SK-N-DZ (cell line): ENCODE measurements at regions not wholly inside any gene's neighbourhood (a gene's known extent, or its start where the extent isn't known, plus 50 kb on each side); places are given as distances from the start of the nearest gene placed in this dataset.

ENCODE experiments used
- DNase-seq: peaks from one replicate; pipeline ENCODE4 v3.0.0-alpha.2; 2015; ENCODE audit warnings: low spot score

GRCh38 chr12:89257340-89257739, 95.0 kb downstream of the DUSP6 start:
- no peak for DNase-seq

DNA sequence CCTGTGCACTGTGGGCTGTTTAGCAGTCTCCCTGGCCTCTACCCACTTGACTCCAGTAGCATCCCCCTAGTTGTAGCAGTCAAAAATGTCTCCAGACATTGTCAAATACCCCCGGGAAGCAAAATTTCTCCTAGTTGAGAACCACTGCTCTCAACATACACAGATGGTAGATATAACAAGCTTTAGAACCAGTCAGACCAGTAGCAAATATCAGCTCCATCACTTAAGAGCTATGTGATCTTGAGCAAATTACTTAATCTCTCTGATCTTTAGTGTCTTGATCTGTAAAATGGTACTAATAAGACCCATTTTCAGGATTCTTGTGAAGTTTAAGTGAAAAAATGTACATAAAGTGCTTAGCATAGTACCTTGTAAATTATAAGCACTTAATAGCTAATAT, 96.2 kb downstream of the DUSP6 start:
- no peak for DNase-seq

DNA sequence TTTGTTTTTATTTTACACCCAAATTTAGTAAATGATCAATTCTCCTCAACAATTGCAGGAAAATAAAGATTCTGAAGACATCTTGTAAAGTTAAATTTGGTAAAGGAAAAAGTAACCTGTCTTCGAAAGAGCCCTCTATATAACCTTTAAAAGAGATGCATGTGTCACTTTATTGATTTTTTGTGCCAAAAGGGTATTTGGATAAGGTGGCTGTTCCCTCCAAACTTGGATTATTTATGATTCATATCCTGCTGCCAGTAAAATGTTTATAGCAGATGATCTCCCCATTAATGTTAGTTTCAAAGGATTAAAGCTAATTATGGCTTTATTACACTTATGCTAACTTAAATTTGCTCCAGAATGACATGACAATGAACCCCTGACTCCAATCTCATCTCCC, 98.8 kb downstream of the DUSP6 start:
- no peak for DNase-seq

- no peak for DNase-seq
Measured at GRCh38 chr12:89252284-89252683, 100.0 kb downstream of the DUSP6 start.

DNA sequence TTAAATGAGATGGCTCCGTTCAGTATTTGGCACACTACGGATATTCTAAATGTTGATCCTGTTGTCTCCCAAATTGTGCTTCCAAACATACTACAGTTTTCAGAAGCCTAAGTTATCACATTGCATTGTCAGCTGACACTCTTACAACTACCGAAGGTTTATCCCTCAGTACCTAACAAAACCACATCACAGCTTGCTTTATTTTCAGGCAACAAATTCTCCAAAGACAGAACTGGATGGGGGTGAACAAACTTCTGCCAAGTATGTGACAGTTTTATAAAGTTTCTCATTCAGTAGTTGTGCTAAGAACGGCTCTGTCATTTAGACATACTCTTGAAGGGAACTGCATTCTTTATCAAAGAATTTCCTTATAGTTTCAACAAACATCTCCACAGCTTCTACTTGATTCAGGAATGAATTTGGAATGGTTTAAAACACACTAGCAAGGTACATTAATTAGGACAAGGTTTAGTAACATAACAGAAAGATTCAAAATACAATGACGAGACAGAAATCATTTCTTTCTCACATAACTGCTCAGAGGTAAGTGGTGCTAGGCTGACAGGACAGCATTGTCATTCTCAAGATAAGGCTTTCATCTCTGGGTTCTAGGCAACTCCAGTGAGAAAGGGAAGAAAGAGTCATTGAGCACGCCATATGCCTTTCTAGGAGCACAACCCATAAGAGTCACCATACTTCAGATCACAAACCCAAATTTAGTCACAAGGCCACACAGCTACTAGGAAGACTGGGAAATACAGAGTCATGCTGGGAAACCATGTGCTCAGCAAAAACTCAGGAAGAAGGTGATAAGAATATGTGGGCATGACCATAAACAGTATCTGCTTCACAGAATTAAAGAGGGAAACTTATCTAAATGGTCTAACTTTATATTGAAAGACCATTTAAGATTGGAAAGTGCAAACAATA, 100.7 kb downstream of the DUSP6 start:
- no peak for DNase-seq

- no peak for DNase-seq
Measured at GRCh38 chr12:89250636-89251035, 101.7 kb downstream of the DUSP6 start.

DNA sequence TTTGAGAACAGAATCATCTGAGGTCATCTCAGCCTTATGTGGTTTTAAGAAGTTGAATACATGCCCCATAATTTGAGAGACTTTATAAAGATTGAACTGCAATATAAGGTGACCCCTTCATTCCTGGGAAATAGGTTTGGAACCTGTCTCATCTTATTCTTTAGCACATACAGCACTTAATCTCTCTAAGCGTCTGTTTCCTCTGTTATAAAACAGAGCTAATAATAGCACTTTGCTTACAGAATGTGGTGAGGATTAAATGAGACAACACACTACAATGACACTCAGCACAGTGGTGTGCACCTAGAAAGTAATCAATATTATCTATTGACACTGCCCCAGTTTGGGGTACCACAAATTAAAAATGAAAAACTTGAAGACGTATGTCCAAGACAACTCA, 102.1 kb downstream of the DUSP6 start:
- no peak for DNase-seq

- DNase-seq: no peak
Measured at GRCh38 chr12:89247967-89248366, 104.3 kb downstream of the DUSP6 start.

GRCh38 chr12:89247541-89247942, 104.8 kb downstream of the DUSP6 start:
- no peak for DNase-seq

DNA sequence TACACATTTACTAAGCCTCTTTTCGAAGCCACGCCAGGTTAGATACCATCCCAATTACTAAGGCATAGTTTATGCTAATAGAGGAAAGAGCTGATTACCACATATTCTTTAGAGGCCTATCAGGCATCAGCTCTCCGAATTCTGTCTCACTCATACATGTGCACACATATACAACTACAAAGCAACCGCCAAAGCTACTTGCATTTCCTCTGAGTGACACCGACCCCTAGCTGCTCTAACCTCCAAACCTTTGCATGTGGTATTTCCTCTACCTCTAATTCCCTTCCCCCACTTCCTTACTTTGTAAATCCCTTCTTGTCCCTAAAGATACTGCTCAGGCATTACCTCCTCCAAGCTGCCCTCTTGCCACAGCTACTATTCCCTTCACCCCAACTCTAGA, 107.2 kb downstream of the DUSP6 start:
- no peak for DNase-seq

- no peak for DNase-seq
Measured at GRCh38 chr12:89244536-89244935, 107.8 kb downstream of the DUSP6 start.

DNA sequence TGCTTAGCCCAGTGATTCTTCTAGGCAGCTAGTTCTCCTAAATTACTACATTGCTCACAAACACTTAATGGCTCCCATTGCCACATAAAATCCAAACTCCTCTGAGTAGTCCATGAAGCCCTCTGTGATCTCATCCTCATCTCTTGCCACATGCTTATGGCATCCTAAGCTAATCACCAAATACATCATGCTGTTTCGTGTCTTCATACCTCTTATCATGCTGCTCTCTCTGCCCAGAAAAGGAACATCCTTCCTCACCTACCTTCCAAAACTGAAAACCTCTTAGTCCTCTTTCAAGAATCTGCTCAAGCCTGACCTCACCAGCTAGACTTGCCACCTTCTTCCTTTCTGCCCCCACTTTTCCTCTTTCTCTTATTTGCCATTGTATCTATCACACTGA, 108.5 kb downstream of the DUSP6 start:
- no peak for DNase-seq

DNA sequence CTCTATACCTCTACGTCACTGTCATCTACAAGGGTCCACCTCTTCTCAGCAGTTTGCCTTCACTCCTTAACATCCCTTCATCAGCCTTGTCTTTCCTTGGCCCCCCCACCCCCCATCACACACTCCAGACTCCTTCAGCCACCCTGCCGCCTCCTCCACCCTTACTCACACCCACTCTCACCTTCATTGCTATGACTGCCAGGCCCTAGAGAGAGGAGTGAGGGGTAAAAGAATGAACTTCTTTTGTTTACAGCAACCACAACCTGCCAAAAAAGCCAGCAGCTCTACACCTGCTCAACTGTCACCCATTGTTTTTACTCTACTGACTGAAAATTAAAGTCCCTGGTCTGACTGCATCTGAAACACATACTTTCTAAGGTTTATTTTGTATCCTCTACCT, 112.8 kb downstream of the DUSP6 start:
- no peak for DNase-seq

GRCh38 chr12:89238593-89238992, 113.7 kb downstream of the DUSP6 start:
- DNase-seq: no peak

GRCh38 chr12:89237763-89238162, 114.5 kb downstream of the DUSP6 start:
- no peak for DNase-seq

DNA sequence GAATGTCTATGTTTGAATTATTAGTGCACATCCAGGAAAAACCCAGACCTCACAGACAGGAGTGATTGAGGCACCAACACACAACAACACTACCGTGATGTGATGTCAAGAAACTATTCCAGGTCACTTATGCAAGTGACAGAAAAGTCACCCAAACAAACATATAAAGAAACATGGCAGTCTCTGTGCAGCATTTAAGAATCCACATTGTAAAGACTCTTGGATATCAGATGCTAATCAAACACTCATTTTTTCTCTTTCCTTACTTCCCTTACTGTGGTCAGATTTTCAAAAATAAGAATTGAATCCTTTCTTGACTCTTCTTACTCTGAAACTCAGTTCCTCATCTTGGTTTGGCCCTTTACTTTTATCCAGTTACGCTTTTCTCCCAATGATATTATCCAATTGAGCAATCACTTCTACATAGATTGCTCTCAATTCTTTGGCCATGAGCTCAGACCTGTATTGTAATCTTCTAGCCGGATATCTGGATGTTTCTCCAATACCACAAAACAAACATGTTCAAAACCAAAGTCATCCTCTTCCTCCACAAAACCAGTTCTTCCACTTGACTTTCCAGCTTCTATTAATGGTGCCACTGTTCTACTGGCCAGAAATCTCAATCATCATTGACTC, 115.4 kb downstream of the DUSP6 start:
- DNase-seq: no peak

DNA sequence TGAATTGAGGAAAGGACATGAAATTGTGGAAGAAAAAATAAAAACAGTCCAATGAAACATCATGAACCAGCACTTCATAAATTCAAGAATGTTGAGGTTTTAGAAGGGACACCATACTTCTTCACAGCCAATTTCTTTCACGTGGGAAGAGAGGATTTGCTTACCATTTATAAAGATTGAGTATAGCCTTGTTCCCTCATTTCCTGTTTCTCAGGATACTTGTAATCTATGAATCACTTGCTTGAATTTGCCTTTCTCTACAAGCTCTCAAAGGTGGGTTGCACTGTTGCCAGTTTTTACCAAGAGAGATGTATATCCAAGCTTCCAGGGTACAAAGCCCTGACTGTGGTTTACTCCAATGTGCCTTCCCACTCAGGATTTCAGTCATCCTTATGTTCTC, 116.1 kb downstream of the DUSP6 start:
- no peak for DNase-seq

DNA sequence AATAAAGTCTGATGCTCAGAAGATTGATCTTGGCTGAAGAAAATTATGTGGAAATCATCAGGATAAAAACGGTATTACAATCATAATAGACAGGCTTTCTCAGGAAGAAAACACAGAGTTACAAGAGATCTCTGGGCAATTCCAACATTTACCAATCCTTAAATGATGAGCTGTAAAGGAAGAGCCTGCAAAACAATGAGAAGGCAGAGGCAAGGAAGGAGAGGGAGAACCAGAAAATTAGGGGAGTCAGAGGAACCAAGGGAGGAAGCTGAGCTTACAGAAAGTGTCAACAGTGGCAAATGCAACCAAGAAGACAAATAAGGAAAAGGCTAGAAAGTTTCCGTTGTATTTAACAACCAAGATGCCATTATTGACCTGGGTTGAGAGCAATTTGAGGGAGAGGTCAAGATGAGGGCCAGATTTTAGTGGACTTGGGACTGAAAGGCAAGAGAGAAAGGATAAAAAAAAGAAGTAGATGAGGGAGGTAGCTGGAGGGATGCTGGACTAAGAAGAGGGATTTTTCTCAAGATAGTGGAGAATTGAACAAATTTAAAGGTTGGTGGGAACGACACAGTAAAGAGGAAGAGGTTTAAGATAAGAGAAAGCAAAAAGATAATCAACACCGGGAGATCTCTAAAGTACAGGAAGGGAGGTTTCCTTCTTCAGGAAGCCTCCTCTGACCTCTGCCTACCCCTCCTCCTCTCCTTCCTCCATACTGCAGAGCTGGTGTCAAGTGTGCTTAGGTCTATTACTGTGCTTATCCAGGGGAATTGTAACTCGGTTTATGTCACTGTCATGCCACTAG, 116.9 kb downstream of the DUSP6 start:
- no peak for DNase-seq

DNA sequence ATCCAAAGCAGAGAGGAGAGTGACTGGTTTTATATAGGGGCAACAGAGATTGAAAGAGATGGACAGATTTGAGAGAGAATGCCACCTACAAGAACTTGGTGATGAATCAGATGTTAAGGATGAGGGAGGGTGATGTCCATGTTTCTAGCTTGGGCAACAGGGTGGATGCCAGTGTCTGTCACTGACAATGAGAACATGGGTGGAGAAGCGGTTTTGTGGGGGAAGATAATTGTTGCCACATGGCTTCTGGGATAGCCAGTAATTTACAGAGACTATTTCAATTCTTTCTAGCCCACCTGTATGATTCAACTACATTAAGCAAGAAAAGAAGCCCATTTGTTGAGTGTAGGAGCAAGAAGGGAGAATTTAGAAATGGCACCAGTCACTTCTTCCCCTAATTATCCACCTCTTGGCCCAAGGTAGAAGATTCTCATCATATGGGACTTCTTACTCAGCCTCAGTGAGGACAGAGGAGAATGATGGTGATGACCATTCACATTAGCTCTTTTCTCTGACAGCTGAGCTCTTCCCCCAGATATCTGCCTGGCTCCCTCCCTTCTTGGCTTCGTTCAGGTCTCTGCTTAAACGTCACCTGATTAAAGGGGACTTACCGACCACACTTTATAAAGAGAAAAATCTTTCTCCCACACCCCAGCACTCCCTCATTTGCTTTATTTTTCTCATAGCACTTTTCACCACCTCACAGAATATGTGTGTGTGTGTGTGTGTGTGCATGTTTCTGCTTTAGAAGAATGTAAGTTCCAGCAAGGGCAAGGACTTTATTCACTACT, 117.8 kb downstream of the DUSP6 start:
- no peak for DNase-seq

GRCh38 chr12:89231686-89232085, 120.6 kb downstream of the DUSP6 start:
- DNase-seq: no peak
